NCI-H345 (cell line): ENCODE measurements at regions not wholly inside any gene's neighbourhood (a gene's known extent, or its start where the extent isn't known, plus 50 kb on each side); places are given as distances from the start of the nearest gene placed in this dataset.

Source experiments
- DNase-seq: peaks from one replicate; lab custom pipeline; 2025; lab: John Stamatoyannopoulos, UW

- DNase-seq: no peak
Measured at GRCh38 chr2:216320852-216321251, 51.4 kb downstream of the MARCHF4 start.

- DNase-seq: no peak
Measured at GRCh38 chr2:216319771-216320170, 52.5 kb downstream of the MARCHF4 start.

- no peak for DNase-seq
Measured at GRCh38 chr2:216318521-216318874, 53.8 kb downstream of the MARCHF4 start.

- DNase-seq: no peak
Measured at GRCh38 chr2:216317831-216318520, 54.3 kb downstream of the MARCHF4 start.

- DNase-seq: no peak
Measured at GRCh38 chr2:216316743-216317142, 55.5 kb downstream of the MARCHF4 start.

- DNase-seq: no peak
Measured at GRCh38 chr2:216315802-216316603, 56.3 kb downstream of the MARCHF4 start.

GRCh38 chr2:216312441-216312840 lies 59.8 kb downstream of the MARCHF4 start:
- no peak for DNase-seq

GRCh38 chr2:216308576-216308975 lies 63.7 kb downstream of the MARCHF4 start:
- peak; percentile 31 for DNase-seq

- DNase-seq: no peak
Measured at GRCh38 chr2:216307496-216307895, 64.8 kb downstream of the MARCHF4 start.

GRCh38 chr2:216306868-216307267 lies 65.4 kb downstream of the MARCHF4 start:
- no peak for DNase-seq

GRCh38 chr2:216305574-216305973 lies 66.7 kb downstream of the MARCHF4 start:
- DNase-seq: no peak

GRCh38 chr2:216302981-216303676 lies 69.2 kb downstream of the MARCHF4 start:
- DNase-seq: no peak

- no peak for DNase-seq
Measured at GRCh38 chr2:216300906-216301305, 71.4 kb downstream of the MARCHF4 start.

- DNase-seq: no peak
Measured at GRCh38 chr2:216299588-216299987, 72.7 kb downstream of the MARCHF4 start.

GRCh38 chr2:216298719-216299495 lies 73.4 kb downstream of the MARCHF4 start:
- DNase-seq: no peak

- no peak for DNase-seq
Measured at GRCh38 chr2:216296856-216297255, 75.4 kb downstream of the MARCHF4 start.

- DNase-seq: no peak
Measured at GRCh38 chr2:216294305-216294704, 78.0 kb downstream of the MARCHF4 start.

GRCh38 chr2:216293883-216294282 lies 78.4 kb downstream of the MARCHF4 start:
- no peak for DNase-seq

- DNase-seq: no peak
Measured at GRCh38 chr2:216292886-216293301, 79.4 kb downstream of the MARCHF4 start.

GRCh38 chr2:216292475-216292874 lies 79.8 kb downstream of the MARCHF4 start:
- no peak for DNase-seq

GRCh38 chr2:216289470-216289869 lies 82.8 kb downstream of the MARCHF4 start:
- no peak for DNase-seq

- DNase-seq: no peak
Measured at GRCh38 chr2:216287251-216287650, 85.0 kb downstream of the MARCHF4 start.
